ENCODE measurements at regions not wholly inside any gene's neighbourhood (a gene's known extent, or its start where the extent isn't known, plus 50 kb on each side); places are given as distances from the start of the nearest gene placed in this dataset.

- H4K91ac ChIP-seq (replicated peaks; ENCODE audit: insufficient read length, low read length): no peak overlapping the region
- TF ChIP-seq EZH2 (IDR thresholded peaks at IDR 0.05; ENCODE audit: low read depth, low read length, severe bottlenecking): no peak
- no peak for TF ChIP-seq POLR2AphosphoS5 (IDR thresholded peaks at IDR 0.05; ENCODE audit: low read depth, low read length)
- no peak for TF ChIP-seq ZNF274 (IDR thresholded peaks at IDR 0.05; ENCODE audit: borderline replicate concordance, extremely low read depth, low read length)
- TF ChIP-seq TAF1 (IDR thresholded peaks at IDR 0.05; ENCODE audit: low read depth, low read length): no peak
- no peak overlapping the region for H3K4ac ChIP-seq (replicated peaks; ENCODE audit: insufficient read length, low read depth, low read length)
- H3K36me3 ChIP-seq (ENCODE audit: control insufficient read depth in 2 of 4, insufficient read depth in 4 of 4, low read length in 3 of 4): peaks cover 0 to 3% (median 0%) of the 10 kb centered on the region in 4 experiments; a peak in 1 of 8 replicates
- 90% methylated on average over 5 of the region's 5 CpGs; no CpG with 5 or more reads in 1 of the 2 experiments for WGBS, 2 experiments (ENCODE audit: extremely low coverage in 1 of 2, insufficient coverage in 1 of 2, insufficient read length in 1 of 2, insufficient replicate concordance in 2 of 2, low coverage in 1 of 2, low lambda C conversion rate in 2 of 2, missing lambda C conversion rate in 1 of 2)
- no peak overlapping the region for H3K18ac ChIP-seq (ENCODE audit: extremely low read depth, low read length)
- H4K5ac ChIP-seq (ENCODE audit: insufficient read length, low read depth, low read length): no peak overlapping the region
- no peak overlapping the region for H2BK20ac ChIP-seq (ENCODE audit: low read length)
- no peak overlapping the region for H3K9ac ChIP-seq (replicated peaks in 1 of 4; ENCODE audit: extremely low read depth in 1 of 4, low read depth in 3 of 4, low read length in 3 of 4)
- peaks cover 3 to 13% of the 10 kb centered on the region in 2 experiments; a peak in 3 of 4 replicates for H3K9me3 ChIP-seq (ENCODE audit: insufficient read depth in 2 of 2, low read depth in 1 of 2, low read length in 1 of 2)
- FAIRE-seq: no peak
- DNase-seq (ENCODE audit: low read depth in 1 of 2, low spot score in 2 of 2): no peak
- H3K4me1 ChIP-seq (replicated peaks in 1 of 4; ENCODE audit: control insufficient read depth in 3 of 4, insufficient read depth in 4 of 4, low read length in 3 of 4): peaks cover 0 to 3% (median 0%) of the 10 kb centered on the region in 4 experiments; a peak in 1 of 7 replicates
- H3K27me3 ChIP-seq (replicated peaks in 1 of 4; ENCODE audit: control insufficient read depth in 3 of 4, extremely low read depth in 1 of 4, insufficient read depth in 3 of 4, low read length in 3 of 4): 0 out of 7 replicates have a peak, but pooled peaks cover 0 to 2% (median 0%) of the 10 kb centered on the region in 4 experiments
- no peak overlapping the region for H3K27ac ChIP-seq (ENCODE audit: low read depth, low read length)
- no peak overlapping the region for H2BK120ac ChIP-seq (replicated peaks; ENCODE audit: low read depth, low read length)
- peaks cover 4% of the 10 kb centered on the region; the same call in 1 of the 2 replicates for H3K23me2 ChIP-seq (ENCODE audit: low read depth, low read length)
- H3K23ac ChIP-seq (ENCODE audit: insufficient read length): no peak overlapping the region
- peaks cover 0 to 3% of the 10 kb centered on the region in 2 experiments for H4K20me1 ChIP-seq (replicated peaks in 1 of 2; ENCODE audit: control insufficient read depth in 1 of 2, insufficient read depth in 2 of 2, low read length in 2 of 2)
- no peak overlapping the region; the same call in 1 of the 2 replicates for H4K8ac ChIP-seq (ENCODE audit: extremely low read depth, insufficient read depth, low read length)
- no peak overlapping the region for H3K4me2 ChIP-seq (ENCODE audit: insufficient read depth in 1 of 2, low read depth in 2 of 2, low read length in 2 of 2)
- H2AK5ac ChIP-seq (ENCODE audit: low read depth, low read length): no peak overlapping the region
- H3K79me1 ChIP-seq (ENCODE audit: low read depth, low read length): no peaks in the 10 kb centered on the region
- no peak overlapping the region for H3K14ac ChIP-seq (ENCODE audit: insufficient read length)
- no peak overlapping the region for H2AFZ ChIP-seq (ENCODE audit: low read length)
- no peak overlapping the region for H2BK12ac ChIP-seq (ENCODE audit: low read depth, low read length)
- POLR2A ChIA-PET (ENCODE audit: partially characterized antibody): interaction anchor here (1.0 kb wide), 1 partner anchor 20 kb away, joined by 3 read pairs; no protein-coding TSS in a partner anchor
- no peak overlapping the region for H3K4me3 ChIP-seq (ENCODE audit: extremely low read depth in 1 of 4, insufficient read depth in 2 of 4, low read depth in 3 of 4, low read length in 4 of 4)
- no peaks in the 10 kb centered on the region for H3K79me2 ChIP-seq (ENCODE audit: control insufficient read depth in 1 of 2, insufficient read depth in 2 of 2, low read length in 2 of 2)
- no peak overlapping the region for H2BK15ac ChIP-seq (ENCODE audit: low read length)
- H3K56ac ChIP-seq (replicated peaks; ENCODE audit: insufficient read length, low read depth, low read length): no peak overlapping the region
- CTCF ChIA-PET (ENCODE audit: partially characterized antibody): interaction anchor here (0.7 to 0.9 kb wide), 3 partner anchors 8 to 341 kb away, joined by 3 read pairs; no protein-coding TSS in a partner anchor
- no peak overlapping the region for H2BK5ac ChIP-seq (ENCODE audit: low read depth, low read length)
Observed at GRCh38 chr6:170181338-170181690, 109.6 kb downstream of the DLL1 start.

All from H1 (cell line).